Effector memory CD8-positive, alpha-beta T cell (primary cell): ENCODE measurements at regions not wholly inside any gene's neighbourhood (a gene's known extent, or its start where the extent isn't known, plus 50 kb on each side); places are given as distances from the start of the nearest gene placed in this dataset.

Source experiments
- ATAC-seq: fragments of 150-1000 bp; cut with Tn5 transposase; replicated peaks from 2 replicates; pipeline ENCODE4 v1.10.0; 2021; ENCODE audit warnings: mild to moderate bottlenecking, moderate library complexity
- DNase-seq, 3 experiments: peaks; one replicate each; pipeline ENCODE4 v3.0.0; 2021
- H3K27ac Mint-ChIP-seq, 2 donors: one replicate each; pipeline ENCODE4 v1.8.0; 2022; ENCODE audit warnings: mild to moderate bottlenecking in 2 of 2, mixed read lengths in 2 of 2, moderate library complexity in 2 of 2
- H3K27me3 Mint-ChIP-seq, 2 donors: one replicate each; pipeline ENCODE4 v1.8.0; 2022; ENCODE audit warnings: mixed read lengths in 2 of 2
- H3K36me3 Mint-ChIP-seq: one replicate; pipeline ENCODE4 v1.8.0; 2022; ENCODE audit warnings: mild to moderate bottlenecking, moderate library complexity, mixed read lengths; ENCODE audit not compliant: insufficient read depth
- H3K4me1 Mint-ChIP-seq, 2 donors: one replicate each; pipeline ENCODE4 v1.8.0; 2022; ENCODE audit warnings: low read depth in 2 of 2, mixed read lengths in 2 of 2
- H3K4me3 Mint-ChIP-seq, 2 donors: one replicate each; pipeline ENCODE4 v1.8.0; 2022; ENCODE audit warnings: mild to moderate bottlenecking in 2 of 2, mixed read lengths in 2 of 2, moderate library complexity in 2 of 2
- H3K9me3 Mint-ChIP-seq, 2 donors: one replicate each; pipeline ENCODE4 v1.8.0; 2022; ENCODE audit warnings: mixed read lengths in 2 of 2

DNA sequence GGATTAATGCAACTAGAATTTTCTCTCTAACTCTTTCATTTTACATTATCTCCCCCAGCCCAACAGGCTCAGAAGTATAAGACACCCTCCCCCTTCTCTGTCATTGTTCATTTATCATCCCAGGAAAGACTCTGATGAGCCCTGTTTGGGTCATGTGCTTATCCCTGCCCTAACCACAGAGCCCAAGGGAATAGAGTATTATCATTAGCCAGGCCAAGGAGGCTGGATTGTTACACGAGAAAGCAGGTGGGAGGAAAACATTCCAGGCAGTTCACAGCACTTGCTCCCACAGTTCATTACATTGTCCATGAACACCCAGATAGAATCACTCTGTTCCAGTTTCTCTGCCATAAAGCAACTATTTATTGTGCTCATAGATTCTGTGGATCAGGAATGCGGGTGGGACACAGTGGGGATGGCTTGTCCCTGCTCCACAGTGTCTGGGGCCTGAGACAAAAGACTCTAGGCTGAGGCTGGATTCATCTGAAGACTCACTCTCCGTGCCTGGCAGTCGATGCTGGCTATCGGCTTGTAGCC is 59.5 kb upstream of the TMEM215 start:
- no peak for DNase-seq
- no peaks in the 10 kb centered on the region for H3K4me1 Mint-ChIP-seq
- H3K27ac Mint-ChIP-seq, result no peak overlapping the region
- H3K36me3 Mint-ChIP-seq, result no peaks in the 10 kb centered on the region
- peaks cover 9 to 42% of the 10 kb centered on the region in 2 donors for H3K27me3 Mint-ChIP-seq
- H3K4me3 Mint-ChIP-seq, result no peak overlapping the region
- peaks cover 0 to 7% of the 10 kb centered on the region in 2 donors for H3K9me3 Mint-ChIP-seq
- no peak for ATAC-seq

DNA sequence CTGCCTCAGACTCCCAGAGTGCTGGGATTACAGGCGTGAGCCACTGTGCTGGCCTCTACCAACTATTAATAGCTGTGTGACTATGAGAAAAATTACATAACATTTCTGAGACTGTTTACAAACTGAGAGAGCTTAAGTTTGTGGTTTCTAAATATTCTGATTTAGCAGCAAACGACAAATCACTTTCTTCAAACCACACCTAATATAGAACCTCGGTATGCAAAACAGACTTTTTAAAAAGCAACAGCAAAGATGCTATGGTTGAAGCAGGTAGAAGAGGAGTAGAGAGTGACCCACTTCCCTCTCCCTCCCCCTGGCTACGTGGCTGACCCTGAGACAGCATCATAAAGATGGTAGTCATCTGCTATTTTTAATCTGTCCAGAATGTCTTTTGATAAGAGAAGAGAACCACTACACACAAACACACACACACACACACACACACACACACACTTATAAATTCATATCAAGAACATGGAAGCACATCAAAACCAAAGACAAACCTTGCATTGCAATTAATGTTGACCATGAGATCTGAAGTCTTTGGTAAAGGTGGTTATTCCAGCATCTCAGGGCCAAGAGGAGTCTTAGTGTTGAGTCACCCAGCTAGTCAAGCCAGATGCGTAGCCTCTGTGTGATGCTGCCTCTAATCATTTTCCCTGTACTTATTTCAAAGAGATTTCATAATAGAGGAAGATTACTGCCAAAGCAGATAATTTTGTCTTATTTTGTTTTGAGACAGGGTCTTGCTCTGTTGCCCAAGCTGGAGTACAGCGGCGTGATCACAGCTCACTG is 58.1 kb upstream of the TMEM215 start:
- H3K36me3 Mint-ChIP-seq, result no peaks in the 10 kb centered on the region
- peaks cover 1 to 9% of the 10 kb centered on the region in 2 donors for H3K9me3 Mint-ChIP-seq
- no peak overlapping the region for H3K27ac Mint-ChIP-seq
- no peaks in the 10 kb centered on the region for H3K4me1 Mint-ChIP-seq
- H3K4me3 Mint-ChIP-seq, result no peak overlapping the region
- DNase-seq (no peak), ATAC-seq (no peak)
- peaks cover 9 to 33% of the 10 kb centered on the region in 2 donors for H3K27me3 Mint-ChIP-seq

DNA sequence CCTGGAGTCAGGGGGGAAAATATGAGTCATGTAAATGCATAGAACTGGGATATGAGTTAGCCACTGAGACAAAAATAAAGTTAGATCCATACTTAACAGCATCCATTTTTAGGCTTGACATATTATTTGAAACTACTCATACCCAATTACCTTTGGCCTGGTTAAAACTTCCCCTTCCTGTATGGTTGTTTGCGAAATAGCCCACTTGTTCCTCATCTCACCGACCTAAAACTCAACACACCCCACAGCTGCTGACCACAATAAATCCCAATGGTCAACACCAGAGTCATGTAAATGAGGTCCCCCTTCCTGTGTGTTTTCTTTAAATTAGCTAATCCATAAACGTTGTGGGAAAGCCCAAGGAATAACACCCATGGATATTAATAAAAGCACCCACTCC is 55.2 kb upstream of the TMEM215 start:
- no peak overlapping the region for H3K27ac Mint-ChIP-seq
- DNase-seq (no peak), ATAC-seq (no peak)
- H3K9me3 Mint-ChIP-seq, result peaks cover 1 to 9% of the 10 kb centered on the region in 2 donors
- peaks cover 9 to 26% of the 10 kb centered on the region in 2 donors for H3K27me3 Mint-ChIP-seq
- H3K36me3 Mint-ChIP-seq, result no peaks in the 10 kb centered on the region
- H3K4me3 Mint-ChIP-seq, result no peak overlapping the region
- no peaks in the 10 kb centered on the region for H3K4me1 Mint-ChIP-seq
